ENCODE measurements at regions not wholly inside any gene's neighbourhood (a gene's known extent, or its start where the extent isn't known, plus 50 kb on each side); places are given as distances from the start of the nearest gene placed in this dataset.
A peak's percentile ranks its signal among the peaks of the same experiment; 100 is the strongest.

DNA sequence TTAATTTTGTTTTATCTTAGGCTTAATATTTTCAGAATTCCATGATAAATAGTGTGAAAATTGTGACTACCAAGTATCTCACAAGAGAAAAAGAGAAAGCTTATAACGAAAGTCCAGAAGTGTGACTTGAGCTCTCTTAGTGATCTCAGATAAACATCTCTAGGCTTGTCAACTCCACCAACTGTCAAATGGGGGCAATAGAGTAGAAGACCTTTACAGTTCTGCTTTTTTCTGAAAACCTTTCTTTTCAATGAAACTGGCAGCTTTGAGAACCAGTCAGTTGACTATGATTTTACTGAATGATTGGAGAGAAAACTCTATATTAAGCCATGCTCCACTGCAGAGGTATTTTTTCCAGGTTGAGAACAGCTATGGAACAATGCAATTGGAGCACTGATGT lies 119.2 kb upstream of the TP63 start:
- H3K9me3 ChIP-seq (ENCODE audit: control insufficient read depth in 2 of 3, insufficient read depth in 1 of 3, low read length in 3 of 3), result no peaks in the 10 kb centered on the region
- H3K4me1 ChIP-seq (ENCODE audit: control insufficient read depth in 2 of 3, insufficient read depth in 2 of 3, low read depth in 1 of 3, low read length in 3 of 3), result no peaks in the 10 kb centered on the region
- intact Hi-C loops (cut with DNase I), result no loop called here
- DNase-seq, result no peak
- no peak overlapping the region for H3K4me3 ChIP-seq (ENCODE audit: low read length in 3 of 3)
- H3K9ac ChIP-seq (ENCODE audit: low read length in 3 of 3), result no peak overlapping the region
- no peak for FAIRE-seq
- no peaks in the 10 kb centered on the region for H3K27me3 ChIP-seq (ENCODE audit: control insufficient read depth, insufficient read depth, low read length)
- no peak for TF ChIP-seq CTCF (IDR thresholded peaks at IDR 0.05; ENCODE audit: borderline replicate concordance, extremely low read depth, insufficient read depth)
- H3K27ac ChIP-seq (ENCODE audit: low read depth in 2 of 2, low read length in 2 of 2), result no peak overlapping the region
- no peaks in the 10 kb centered on the region for H3K36me3 ChIP-seq (ENCODE audit: control insufficient read depth in 2 of 3, insufficient read depth in 3 of 3, low read length in 3 of 3)

GRCh38 chr3:189512821-189513220 lies 118.4 kb upstream of the TP63 start:
- intact Hi-C loops (cut with DNase I), result no loop called here

GRCh38 chr3:189513281-189514117 lies 117.7 kb upstream of the TP63 start:
- DNase-seq (peak in 1 of 5 donors; percentile 26), FAIRE-seq (no peak)
- no peak for TF ChIP-seq CTCF (IDR thresholded peaks at IDR 0.05; ENCODE audit: borderline replicate concordance, extremely low read depth, insufficient read depth)
- H3K36me3 ChIP-seq (ENCODE audit: control insufficient read depth in 2 of 3, insufficient read depth in 3 of 3, low read length in 3 of 3), result no peaks in the 10 kb centered on the region
- intact Hi-C loops (cut with DNase I), result no loop called here
- H3K27ac ChIP-seq (ENCODE audit: low read depth in 2 of 2, low read length in 2 of 2), result no peak overlapping the region
- no peaks in the 10 kb centered on the region for H3K27me3 ChIP-seq (ENCODE audit: control insufficient read depth, insufficient read depth, low read length)
- H3K9me3 ChIP-seq (ENCODE audit: control insufficient read depth in 2 of 3, insufficient read depth in 1 of 3, low read length in 3 of 3), result no peaks in the 10 kb centered on the region
- no peaks in the 10 kb centered on the region for H3K4me1 ChIP-seq (ENCODE audit: control insufficient read depth in 2 of 3, insufficient read depth in 2 of 3, low read depth in 1 of 3, low read length in 3 of 3)
- no peak overlapping the region for H3K4me3 ChIP-seq (ENCODE audit: low read length in 3 of 3)
- H3K9ac ChIP-seq (ENCODE audit: low read length in 3 of 3), result no peak overlapping the region

More at GRCh38 chr3:189512821-189513220, 118.4 kb upstream of the TP63 start:
- Histone ChIP-seq H3K4me3 (ENCODE audit: low read length in 3 of 3) (no peak overlapping the region), H3K9me3 (ENCODE audit: control insufficient read depth in 2 of 3, insufficient read depth in 1 of 3, low read length in 3 of 3) (no peaks in the 10 kb centered on the region), H3K4me1 (ENCODE audit: control insufficient read depth in 2 of 3, insufficient read depth in 2 of 3, low read depth in 1 of 3, low read length in 3 of 3) (no peaks in the 10 kb centered on the region), H3K36me3 (ENCODE audit: control insufficient read depth in 2 of 3, insufficient read depth in 3 of 3, low read length in 3 of 3) (no peaks in the 10 kb centered on the region), H3K27ac (ENCODE audit: low read depth in 2 of 2, low read length in 2 of 2) (no peak overlapping the region), H3K27me3 (ENCODE audit: control insufficient read depth, insufficient read depth, low read length) (no peaks in the 10 kb centered on the region), H3K9ac (ENCODE audit: low read length in 3 of 3) (no peak overlapping the region)
- no peak for FAIRE-seq
- TF ChIP-seq CTCF (IDR thresholded peaks at IDR 0.05; ENCODE audit: borderline replicate concordance, extremely low read depth, insufficient read depth), result no peak
- no peak for DNase-seq

All from kidney (tissue), 13 donors.